ENCODE measurements at regions not wholly inside any gene's neighbourhood (a gene's known extent, or its start where the extent isn't known, plus 50 kb on each side); places are given as distances from the start of the nearest gene placed in this dataset.

- H3K4me3 ChIP-seq (replicated peaks; ENCODE audit: low read depth, low read length), result no peak overlapping the region
- TF ChIP-seq CTCF (IDR thresholded peaks at IDR 0.05; ENCODE audit: low read length, missing control alignments), result no peak
- no peak for DNase-seq (ENCODE audit: low read depth)
These were observed 156.9 kb upstream of the SOX11 start for GRCh38 chr2:5535301-5535700.

- no peak for DNase-seq (ENCODE audit: low read depth)
- no peak overlapping the region for H3K4me3 ChIP-seq (replicated peaks; ENCODE audit: low read depth, low read length)
- TF ChIP-seq CTCF (IDR thresholded peaks at IDR 0.05; ENCODE audit: low read length, missing control alignments), result no peak
These were observed 154.9 kb upstream of the SOX11 start for GRCh38 chr2:5537180-5537688.

- no peak for DNase-seq (ENCODE audit: low read depth)
- no peak overlapping the region for H3K4me3 ChIP-seq (replicated peaks; ENCODE audit: low read depth, low read length)
- no peak for TF ChIP-seq CTCF (IDR thresholded peaks at IDR 0.05; ENCODE audit: low read length, missing control alignments)
These were observed 153.9 kb upstream of the SOX11 start for GRCh38 chr2:5538313-5538712.

- TF ChIP-seq CTCF (IDR thresholded peaks at IDR 0.05; ENCODE audit: low read length, missing control alignments), result no peak
- no peak for DNase-seq (ENCODE audit: low read depth)
- H3K4me3 ChIP-seq (replicated peaks; ENCODE audit: low read depth, low read length), result no peak overlapping the region
These were observed 153.4 kb upstream of the SOX11 start for GRCh38 chr2:5538772-5539171.

- no peak overlapping the region for H3K4me3 ChIP-seq (replicated peaks; ENCODE audit: low read depth, low read length)
- no peak for DNase-seq (ENCODE audit: low read depth)
- no peak for TF ChIP-seq CTCF (IDR thresholded peaks at IDR 0.05; ENCODE audit: low read length, missing control alignments)
These were observed 152.7 kb upstream of the SOX11 start for GRCh38 chr2:5539282-5540165.

GRCh38 chr2:5540856-5541255 is 151.3 kb upstream of the SOX11 start:
- DNase-seq (ENCODE audit: low read depth), result no peak
- no peak for TF ChIP-seq CTCF (IDR thresholded peaks at IDR 0.05; ENCODE audit: low read length, missing control alignments)

More at GRCh38 chr2:5540856-5541255, 151.3 kb upstream of the SOX11 start:
- no peak overlapping the region for H3K4me3 ChIP-seq (replicated peaks; ENCODE audit: low read depth, low read length)

Measured in fibroblast of pulmonary artery (primary cell).